Fibroblast of skin of scalp (primary cell): ENCODE measurements at regions not wholly inside any gene's neighbourhood (a gene's known extent, or its start where the extent isn't known, plus 50 kb on each side); places are given as distances from the start of the nearest gene placed in this dataset.
"Not testable (repeated sequence)": the region's sequence is repeated elsewhere in the genome, so short reads cannot be mapped to it uniquely, and the experiment has no call there.

ENCODE experiments used
- DNase-seq: peaks from one replicate; pipeline ENCODE4 v3.0.0-alpha.2; 2013

- DNase-seq, result no peak
Observed at GRCh38 chr1:57544345-57544744, 120.5 kb upstream of the DAB1 start.

- DNase-seq, result no peak
Observed at GRCh38 chr1:57536749-57537423, 113.0 kb upstream of the DAB1 start.

- no peak for DNase-seq
Observed at GRCh38 chr1:57532299-57532698, 108.4 kb upstream of the DAB1 start.

GRCh38 chr1:57530911-57531260, 107.0 kb upstream of the DAB1 start:
- DNase-seq, result not testable (repeated sequence)

- no peak for DNase-seq
Observed at GRCh38 chr1:57530206-57530910, 106.5 kb upstream of the DAB1 start.

- DNase-seq, result no peak
Observed at GRCh38 chr1:57522575-57522974, 98.7 kb upstream of the DAB1 start.

- no peak for DNase-seq
Observed at GRCh38 chr1:57520743-57521515, 97.1 kb upstream of the DAB1 start.

GRCh38 chr1:57518496-57518895, 94.6 kb upstream of the DAB1 start:
- no peak for DNase-seq

GRCh38 chr1:57517587-57518374, 93.9 kb upstream of the DAB1 start:
- DNase-seq, result no peak

- DNase-seq, result no peak
Observed at GRCh38 chr1:57512386-57512785, 88.5 kb upstream of the DAB1 start.

- no peak for DNase-seq
Observed at GRCh38 chr1:57506941-57507340, 83.1 kb upstream of the DAB1 start.

- no peak for DNase-seq
Observed at GRCh38 chr1:57503337-57503736, 79.5 kb upstream of the DAB1 start.

- no peak for DNase-seq
Observed at GRCh38 chr1:57500136-57500830, 76.4 kb upstream of the DAB1 start.

- no peak for DNase-seq
Observed at GRCh38 chr1:57494530-57495079, 70.7 kb upstream of the DAB1 start.

- DNase-seq, result no peak
Observed at GRCh38 chr1:57492586-57493226, 68.8 kb upstream of the DAB1 start.

- DNase-seq, result peak; percentile 79
Observed at GRCh38 chr1:57489358-57490036, 65.6 kb upstream of the DAB1 start.

GRCh38 chr1:57485643-57486042, 61.8 kb upstream of the DAB1 start:
- peak; percentile 58 for DNase-seq

- DNase-seq, result no peak
Observed at GRCh38 chr1:57483954-57484353, 60.1 kb upstream of the DAB1 start.

GRCh38 chr1:57479471-57479870, 55.6 kb upstream of the DAB1 start:
- DNase-seq, result no peak

- no peak for DNase-seq
Observed at GRCh38 chr1:57475366-57475765, 51.5 kb upstream of the DAB1 start.
